Activated T-cell treated with anti-CD3 and anti-CD28 coated beads for 48 hours (primary cell): ENCODE measurements at regions not wholly inside any gene's neighbourhood (a gene's known extent, or its start where the extent isn't known, plus 50 kb on each side); places are given as distances from the start of the nearest gene placed in this dataset.

Experiments
- DNase-seq: peaks from one replicate; pipeline ENCODE4 v3.0.0-alpha.2; 2020; ENCODE audit warnings: low read depth

- no peak for DNase-seq
These were observed 424.6 kb downstream of the MED10 start for GRCh38 chr5:5953584-5954274.

- no peak for DNase-seq
These were observed 426.4 kb downstream of the MED10 start for GRCh38 chr5:5951953-5952352.

- no peak for DNase-seq
These were observed 427.7 kb downstream of the MED10 start for GRCh38 chr5:5950658-5951057.

GRCh38 chr5:5941486-5941885, 436.9 kb downstream of the MED10 start:
- DNase-seq, result no peak

GRCh38 chr5:5939759-5940370, 438.5 kb downstream of the MED10 start:
- no peak for DNase-seq

GRCh38 chr5:5933651-5934050, 444.7 kb downstream of the MED10 start:
- DNase-seq, result no peak

- no peak for DNase-seq
These were observed 445.5 kb downstream of the MED10 start for GRCh38 chr5:5932824-5933223.

GRCh38 chr5:5930561-5930960, 447.8 kb downstream of the MED10 start:
- DNase-seq, result no peak

- no peak for DNase-seq
These were observed 448.9 kb downstream of the MED10 start for GRCh38 chr5:5929291-5930020.

- no peak for DNase-seq
These were observed 453.2 kb downstream of the MED10 start for GRCh38 chr5:5925191-5925590.

GRCh38 chr5:5919411-5919810, 458.9 kb downstream of the MED10 start:
- no peak for DNase-seq

GRCh38 chr5:5906778-5907177, 471.6 kb downstream of the MED10 start:
- no peak for DNase-seq

GRCh38 chr5:5905186-5905585, 473.2 kb downstream of the MED10 start:
- DNase-seq, result no peak

- no peak for DNase-seq
These were observed 474.2 kb downstream of the MED10 start for GRCh38 chr5:5904113-5904512.

GRCh38 chr5:5902678-5903646, 475.4 kb downstream of the MED10 start:
- DNase-seq, result no peak

- DNase-seq, result no peak
These were observed 477.9 kb downstream of the ICE1 start for GRCh38 chr5:5900350-5900749.

GRCh38 chr5:5899716-5900115, 477.2 kb downstream of the ICE1 start:
- no peak for DNase-seq

- DNase-seq, result no peak
These were observed 465.8 kb downstream of the ICE1 start for GRCh38 chr5:5888284-5888683.

- no peak for DNase-seq
These were observed 465.4 kb downstream of the ICE1 start for GRCh38 chr5:5887833-5888232.

GRCh38 chr5:5886812-5887486, 464.5 kb downstream of the ICE1 start:
- DNase-seq, result peak; percentile 48

- DNase-seq, result no peak
These were observed 463.9 kb downstream of the ICE1 start for GRCh38 chr5:5886353-5886752.

- no peak for DNase-seq
These were observed 463.3 kb downstream of the ICE1 start for GRCh38 chr5:5885782-5886181.
